Ramos (cell line): ENCODE measurements at regions not wholly inside any gene's neighbourhood (a gene's known extent, or its start where the extent isn't known, plus 50 kb on each side); places are given as distances from the start of the nearest gene placed in this dataset.
"Not testable (repeated sequence)": the region's sequence is repeated elsewhere in the genome, so short reads cannot be mapped to it uniquely, and the experiment has no call there.

Experiments used
- in situ Hi-C: fragments of 300-500 bp; cut with MboI; formaldehyde crosslinking; loops from one replicate; pipeline ENCODE4 v1.14.3; 2022; ENCODE audit warnings: low sequenced_read_pairs; ENCODE audit not compliant: unreplicated experiment

GRCh38 chr16:26374279-26374925 lies 682.6 kb downstream of the HS3ST4 start:
- in situ Hi-C loops: no loop called here

GRCh38 chr16:26382586-26382985 lies 684.1 kb upstream of the C16orf82 start:
- in situ Hi-C loops: no loop called here

GRCh38 chr16:26386096-26386495 lies 680.6 kb upstream of the C16orf82 start:
- in situ Hi-C loops: no loop called here

GRCh38 chr16:26391833-26392232 lies 674.9 kb upstream of the C16orf82 start:
- in situ Hi-C loops: no loop called here

GRCh38 chr16:26394409-26394808 lies 672.3 kb upstream of the C16orf82 start:
- in situ Hi-C loops: no loop called here

- in situ Hi-C loops: no loop called here
These were observed 671.0 kb upstream of the C16orf82 start for GRCh38 chr16:26395700-26396099.

GRCh38 chr16:26396511-26397235 lies 670.1 kb upstream of the C16orf82 start:
- in situ Hi-C loops: no loop called here

- in situ Hi-C loops: no loop called here
These were observed 652.9 kb upstream of the C16orf82 start for GRCh38 chr16:26413780-26414179.

GRCh38 chr16:26419458-26419857 lies 647.3 kb upstream of the C16orf82 start:
- in situ Hi-C loops: not testable (repeated sequence)

GRCh38 chr16:26430618-26431017 lies 636.1 kb upstream of the C16orf82 start:
- in situ Hi-C loops: no loop called here

- in situ Hi-C loops: no loop called here
These were observed 632.9 kb upstream of the C16orf82 start for GRCh38 chr16:26433807-26434206.

- in situ Hi-C loops: no loop called here
These were observed 625.5 kb upstream of the C16orf82 start for GRCh38 chr16:26441178-26441577.

GRCh38 chr16:26442321-26442720 lies 624.4 kb upstream of the C16orf82 start:
- in situ Hi-C loops: no loop called here

- in situ Hi-C loops: no loop called here
These were observed 619.2 kb upstream of the C16orf82 start for GRCh38 chr16:26447570-26447969.

- in situ Hi-C loops: no loop called here
These were observed 613.5 kb upstream of the C16orf82 start for GRCh38 chr16:26453215-26453614.

GRCh38 chr16:26454102-26454501 lies 612.6 kb upstream of the C16orf82 start:
- in situ Hi-C loops: no loop called here

GRCh38 chr16:26456074-26456473 lies 610.7 kb upstream of the C16orf82 start:
- in situ Hi-C loops: no loop called here

- in situ Hi-C loops: no loop called here
These were observed 609.6 kb upstream of the C16orf82 start for GRCh38 chr16:26457095-26457494.

- in situ Hi-C loops: no loop called here
These were observed 608.8 kb upstream of the C16orf82 start for GRCh38 chr16:26457882-26458281.

GRCh38 chr16:26464576-26465266 lies 602.0 kb upstream of the C16orf82 start:
- in situ Hi-C loops: no loop called here

- in situ Hi-C loops: not testable (repeated sequence)
These were observed 592.3 kb upstream of the C16orf82 start for GRCh38 chr16:26474405-26474804.
